ENCODE measurements at regions not wholly inside any gene's neighbourhood (a gene's known extent, or its start where the extent isn't known, plus 50 kb on each side); places are given as distances from the start of the nearest gene placed in this dataset.

DNA sequence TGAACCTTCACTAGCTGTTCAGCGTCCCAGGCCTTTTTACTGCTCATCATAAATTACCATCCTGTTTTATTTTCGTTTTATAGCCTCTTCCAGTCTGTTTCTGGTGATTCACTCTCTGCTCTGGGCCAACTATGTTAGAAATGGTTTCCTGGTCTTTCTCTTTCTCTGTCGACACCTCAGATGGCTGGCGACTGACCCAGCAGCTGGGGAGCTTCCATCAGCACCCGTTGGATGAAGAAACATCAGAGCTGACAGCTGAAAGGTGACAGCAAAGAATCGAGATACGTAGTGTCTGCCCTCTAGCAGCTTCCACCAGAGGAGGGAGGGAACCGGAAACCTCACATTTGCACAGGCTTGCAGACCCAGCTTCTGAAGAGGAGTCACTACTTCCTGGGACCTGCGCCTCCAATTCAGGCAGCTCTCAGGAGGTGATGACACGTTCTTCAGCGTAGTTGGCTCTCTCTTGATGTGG, 82.9 kb upstream of the MLN start:
- TF ChIP-seq POLR2A (IDR thresholded peaks at IDR 0.05) (no peak), CTCF (IDR thresholded peaks at IDR 0.05) (no peak)

Measured in adrenal gland (tissue), 5 donors.